ENCODE measurements at regions not wholly inside any gene's neighbourhood (a gene's known extent, or its start where the extent isn't known, plus 50 kb on each side); places are given as distances from the start of the nearest gene placed in this dataset.
"Not testable (repeated sequence)": the region's sequence is repeated elsewhere in the genome, so short reads cannot be mapped to it uniquely, and the experiment has no call there.

GRCh38 chr5:118284230-118284629 is 704.1 kb downstream of the DTWD2 start:
- not testable (repeated sequence) for DNase-seq (ENCODE audit: low spot score)

- DNase-seq (ENCODE audit: low spot score) = not testable (repeated sequence)
These were observed 705.8 kb downstream of the DTWD2 start for GRCh38 chr5:118282480-118283038.

GRCh38 chr5:118279540-118280294 is 708.6 kb downstream of the DTWD2 start:
- DNase-seq (ENCODE audit: low spot score) = peak; percentile 4

GRCh38 chr5:118270526-118270925 is 717.8 kb downstream of the DTWD2 start:
- DNase-seq (ENCODE audit: low spot score) = no peak

- no peak for DNase-seq (ENCODE audit: low spot score)
These were observed 730.1 kb downstream of the DTWD2 start for GRCh38 chr5:118258223-118258622.

- no peak for DNase-seq (ENCODE audit: low spot score)
These were observed 731.3 kb downstream of the DTWD2 start for GRCh38 chr5:118257066-118257465.

GRCh38 chr5:118253225-118254061 is 734.9 kb downstream of the DTWD2 start:
- peak; percentile 85 for DNase-seq (ENCODE audit: low spot score)

- no peak for DNase-seq (ENCODE audit: low spot score)
These were observed 739.0 kb downstream of the DTWD2 start for GRCh38 chr5:118249386-118249785.

- DNase-seq (ENCODE audit: low spot score) = no peak
These were observed 740.9 kb downstream of the DTWD2 start for GRCh38 chr5:118247458-118247857.

- DNase-seq (ENCODE audit: low spot score) = no peak
These were observed 744.7 kb downstream of the DTWD2 start for GRCh38 chr5:118243613-118244012.

GRCh38 chr5:118243068-118243467 is 745.3 kb downstream of the DTWD2 start:
- no peak for DNase-seq (ENCODE audit: low spot score)

GRCh38 chr5:118236108-118236849 is 752.1 kb downstream of the DTWD2 start:
- DNase-seq (ENCODE audit: low spot score) = no peak

GRCh38 chr5:118233606-118234005 is 754.7 kb downstream of the DTWD2 start:
- no peak for DNase-seq (ENCODE audit: low spot score)

GRCh38 chr5:118228489-118228888 is 759.9 kb downstream of the DTWD2 start:
- DNase-seq (ENCODE audit: low spot score) = no peak

GRCh38 chr5:118224546-118224945 is 763.8 kb downstream of the DTWD2 start:
- no peak for DNase-seq (ENCODE audit: low spot score)

GRCh38 chr5:118220556-118221195 is 767.7 kb downstream of the DTWD2 start:
- DNase-seq (ENCODE audit: low spot score) = no peak

GRCh38 chr5:118211606-118212005 is 776.7 kb downstream of the DTWD2 start:
- DNase-seq (ENCODE audit: low spot score) = no peak

GRCh38 chr5:118208031-118208453 is 780.3 kb downstream of the DTWD2 start:
- DNase-seq (ENCODE audit: low spot score) = no peak

GRCh38 chr5:118199801-118200200 is 788.5 kb downstream of the DTWD2 start:
- DNase-seq (ENCODE audit: low spot score) = no peak

- DNase-seq (ENCODE audit: low spot score) = no peak
These were observed 792.1 kb downstream of the DTWD2 start for GRCh38 chr5:118196229-118196628.

- peak; percentile 40 for DNase-seq (ENCODE audit: low spot score)
These were observed 793.1 kb downstream of the DTWD2 start for GRCh38 chr5:118195211-118195610.
